GM12864 (cell line): ENCODE measurements at regions not wholly inside any gene's neighbourhood (a gene's known extent, or its start where the extent isn't known, plus 50 kb on each side); places are given as distances from the start of the nearest gene placed in this dataset.

Experiments used
- DNase-seq: peaks from one replicate; pipeline ENCODE4 v3.0.0-alpha.2; 2011; ENCODE audit warnings: low read depth
- H3K4me3 ChIP-seq: 2 replicates; pipeline ENCODE4 v1.5.1; 2011; ENCODE audit warnings: mild to moderate bottlenecking, low read depth, low read length, control low read depth
- TF ChIP-seq, protein P1 (sequence below): IDR thresholded peaks from 2 replicates; pipeline ENCODE4 v1.5.1; 2011; ENCODE audit warnings: low read depth, mild to moderate bottlenecking, moderate library complexity, low read length, control low read depth, inconsistent platforms; ENCODE audit errors: missing control alignments

- no peak overlapping the region for H3K4me3 ChIP-seq
- DNase-seq, result no peak
- TF ChIP-seq, protein P1, sequence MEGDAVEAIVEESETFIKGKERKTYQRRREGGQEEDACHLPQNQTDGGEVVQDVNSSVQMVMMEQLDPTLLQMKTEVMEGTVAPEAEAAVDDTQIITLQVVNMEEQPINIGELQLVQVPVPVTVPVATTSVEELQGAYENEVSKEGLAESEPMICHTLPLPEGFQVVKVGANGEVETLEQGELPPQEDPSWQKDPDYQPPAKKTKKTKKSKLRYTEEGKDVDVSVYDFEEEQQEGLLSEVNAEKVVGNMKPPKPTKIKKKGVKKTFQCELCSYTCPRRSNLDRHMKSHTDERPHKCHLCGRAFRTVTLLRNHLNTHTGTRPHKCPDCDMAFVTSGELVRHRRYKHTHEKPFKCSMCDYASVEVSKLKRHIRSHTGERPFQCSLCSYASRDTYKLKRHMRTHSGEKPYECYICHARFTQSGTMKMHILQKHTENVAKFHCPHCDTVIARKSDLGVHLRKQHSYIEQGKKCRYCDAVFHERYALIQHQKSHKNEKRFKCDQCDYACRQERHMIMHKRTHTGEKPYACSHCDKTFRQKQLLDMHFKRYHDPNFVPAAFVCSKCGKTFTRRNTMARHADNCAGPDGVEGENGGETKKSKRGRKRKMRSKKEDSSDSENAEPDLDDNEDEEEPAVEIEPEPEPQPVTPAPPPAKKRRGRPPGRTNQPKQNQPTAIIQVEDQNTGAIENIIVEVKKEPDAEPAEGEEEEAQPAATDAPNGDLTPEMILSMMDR, result no peak
These were observed 263.3 kb downstream of the TFCP2L1 start for GRCh38 chr2:121021685-121022084.

- DNase-seq, result no peak
- no peak overlapping the region for H3K4me3 ChIP-seq
- TF ChIP-seq, protein P1, result no peak
These were observed 256.4 kb downstream of the TFCP2L1 start for GRCh38 chr2:121028577-121028976.

- no peak for DNase-seq
- H3K4me3 ChIP-seq, result no peak overlapping the region
- TF ChIP-seq, protein P1, result no peak
These were observed 254.5 kb downstream of the TFCP2L1 start for GRCh38 chr2:121030523-121030922.

DNA sequence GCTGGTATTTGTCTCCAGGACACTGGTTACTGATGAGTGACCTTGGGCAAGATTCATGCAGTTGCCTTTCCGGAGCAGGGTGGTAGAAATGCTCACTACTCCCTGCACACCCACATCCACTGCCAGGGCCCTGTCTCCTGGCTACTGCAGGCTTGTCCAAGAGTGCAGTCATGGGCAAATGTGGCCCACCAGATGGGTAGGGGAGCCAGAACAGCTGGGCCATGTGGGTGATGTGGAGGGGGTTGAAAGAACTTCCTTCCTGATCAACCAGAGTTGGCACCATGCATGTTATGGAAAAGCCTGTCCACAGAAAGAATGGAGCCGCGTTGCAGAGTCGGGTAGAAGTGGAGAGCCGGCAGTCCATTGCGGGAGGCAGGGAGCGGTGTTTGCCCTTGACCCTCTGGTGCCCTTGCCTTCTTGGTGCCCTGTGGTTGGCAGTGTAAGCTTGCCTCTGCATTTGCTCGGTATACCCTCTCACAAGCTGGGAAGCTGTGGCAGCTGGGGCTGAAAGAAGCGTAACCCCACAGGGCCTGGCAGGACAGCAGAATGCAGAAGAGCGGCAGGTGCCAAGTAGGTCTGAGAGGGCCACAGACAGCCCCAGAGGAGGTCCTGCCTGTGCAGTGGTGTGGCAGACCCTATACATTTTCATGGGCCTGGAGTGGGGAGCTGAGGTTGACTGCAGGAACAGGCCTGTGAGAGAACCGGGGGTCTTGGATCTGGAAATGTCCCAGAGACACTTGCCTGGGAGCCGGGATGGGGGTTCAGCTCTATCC lies 253.2 kb downstream of the TFCP2L1 start:
- TF ChIP-seq, protein P1, result no peak
- DNase-seq, result no peak
- H3K4me3 ChIP-seq, result no peak overlapping the region

- no peak overlapping the region for H3K4me3 ChIP-seq
- TF ChIP-seq, protein P1, result no peak
- no peak for DNase-seq
These were observed 251.5 kb downstream of the TFCP2L1 start for GRCh38 chr2:121033461-121033996.

- TF ChIP-seq, protein P1, result no peak
- no peak overlapping the region for H3K4me3 ChIP-seq
- DNase-seq, result no peak
These were observed 250.5 kb downstream of the TFCP2L1 start for GRCh38 chr2:121034551-121034950.
